NCI-H128 (cell line): ENCODE measurements at regions not wholly inside any gene's neighbourhood (a gene's known extent, or its start where the extent isn't known, plus 50 kb on each side); places are given as distances from the start of the nearest gene placed in this dataset.
A peak's percentile ranks its signal among the peaks of the same experiment; 100 is the strongest.

Experiments used
- DNase-seq: peaks from one replicate; lab custom pipeline; 2025; ENCODE audit not compliant: unreplicated experiment; lab: John Stamatoyannopoulos, UW

DNA sequence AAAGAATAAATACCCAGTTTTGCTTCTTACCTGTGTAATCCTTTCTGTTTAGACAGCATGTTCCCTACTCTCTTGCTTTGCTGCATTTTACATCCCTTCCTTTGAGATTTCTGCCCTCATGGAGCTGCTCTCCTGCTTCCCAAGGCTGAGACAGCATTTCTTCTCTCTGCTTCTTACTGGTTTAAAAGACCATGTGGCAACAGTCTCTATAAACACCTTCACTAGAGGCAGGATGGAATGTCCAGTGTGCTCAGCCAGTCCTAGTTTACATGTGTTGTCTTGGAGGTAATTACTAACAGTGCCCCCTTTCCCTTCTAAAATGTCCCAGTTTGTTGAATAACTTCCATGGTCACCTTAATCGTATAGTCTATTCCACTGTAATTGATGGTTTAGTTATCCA, 262.3 kb downstream of the CNTN3 start:
- DNase-seq: no peak

DNA sequence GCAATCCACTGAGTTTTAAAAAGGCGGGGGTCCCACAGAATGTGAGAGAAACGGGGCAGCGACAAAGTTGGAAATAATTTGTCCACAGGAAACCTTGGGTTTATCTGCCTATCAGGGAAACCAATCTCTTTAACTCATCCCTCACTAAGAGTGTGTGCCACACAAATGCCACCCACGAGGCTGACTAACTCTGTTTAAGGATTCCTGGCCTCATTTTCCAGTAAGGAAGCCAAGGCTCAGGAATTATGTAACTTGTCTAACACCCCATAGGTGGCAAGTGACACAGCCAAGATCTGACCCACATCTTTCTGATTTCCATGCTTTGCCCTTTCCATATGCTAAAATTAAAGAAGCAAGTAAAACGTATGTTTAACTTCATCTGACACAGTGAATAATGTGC, 263.2 kb downstream of the CNTN3 start:
- DNase-seq: no peak

DNA sequence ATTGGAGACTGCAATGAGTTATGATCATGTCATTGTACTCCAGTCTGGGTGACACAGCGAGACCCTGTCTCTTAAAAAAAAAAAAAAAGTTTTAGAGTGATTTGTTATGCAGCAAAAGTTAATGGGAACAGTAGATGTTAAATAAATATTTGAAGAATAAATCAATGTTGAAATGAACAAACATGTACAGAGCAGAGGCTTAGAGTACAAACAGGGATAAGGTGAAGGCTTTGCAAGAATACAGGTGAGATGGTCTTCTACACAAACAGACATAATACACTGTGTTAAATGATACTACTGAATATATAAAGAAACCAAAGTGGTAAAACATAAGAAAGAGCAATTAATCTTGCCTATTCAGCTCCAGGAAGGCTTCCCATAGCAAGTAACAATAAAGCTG, 265.4 kb downstream of the CNTN3 start:
- no peak for DNase-seq

DNA sequence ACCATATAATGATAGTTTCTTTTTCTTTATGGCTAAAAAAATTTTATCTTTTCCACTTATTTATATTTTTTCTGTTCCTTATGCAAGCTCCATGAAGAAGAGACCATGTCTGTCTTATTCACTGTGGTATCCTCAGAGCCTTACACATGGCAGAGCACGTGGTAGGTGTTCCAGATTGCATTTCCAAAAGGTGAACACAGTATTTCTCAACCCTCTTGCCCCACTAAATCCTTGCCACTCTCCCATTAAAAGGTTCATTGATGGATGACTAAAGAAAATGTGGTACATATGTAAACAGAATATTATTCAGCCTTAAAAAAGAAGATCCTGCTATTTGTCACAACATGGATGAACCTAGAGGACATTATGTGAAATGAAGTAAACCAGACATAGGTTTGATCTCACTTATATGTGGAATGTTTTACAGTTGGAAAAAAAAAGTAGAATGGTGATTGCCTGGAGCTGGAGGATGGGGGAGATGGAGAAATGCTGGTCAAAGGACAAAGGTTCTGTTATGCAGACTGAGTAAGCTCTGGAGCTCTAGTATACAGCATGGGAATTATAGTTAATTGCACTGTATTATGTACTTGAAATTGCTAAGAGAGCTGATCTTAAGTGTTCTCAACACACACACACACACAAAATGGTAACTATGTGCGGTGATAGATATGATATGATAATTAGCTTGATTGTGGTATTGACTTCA, 266.7 kb downstream of the CNTN3 start:
- no peak for DNase-seq

DNA sequence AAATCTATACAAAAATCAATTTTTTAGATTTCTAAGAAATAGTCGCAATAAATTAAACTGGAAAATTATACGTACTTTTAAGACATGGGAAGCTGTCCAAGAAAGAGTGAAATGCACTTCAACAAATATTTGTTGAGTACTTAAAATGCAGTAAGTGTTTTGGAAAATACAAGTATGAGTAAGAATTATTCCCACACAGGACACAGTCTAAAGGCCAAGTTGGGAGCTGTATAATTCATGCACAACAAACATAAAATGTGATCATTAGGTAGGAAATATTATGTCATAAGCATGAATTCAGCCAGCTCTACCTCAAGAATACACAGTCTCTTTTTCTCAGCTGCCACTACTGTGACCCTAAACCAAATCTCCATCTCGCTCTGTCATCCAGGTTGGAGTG, 267.6 kb downstream of the CNTN3 start:
- DNase-seq: no peak

DNA sequence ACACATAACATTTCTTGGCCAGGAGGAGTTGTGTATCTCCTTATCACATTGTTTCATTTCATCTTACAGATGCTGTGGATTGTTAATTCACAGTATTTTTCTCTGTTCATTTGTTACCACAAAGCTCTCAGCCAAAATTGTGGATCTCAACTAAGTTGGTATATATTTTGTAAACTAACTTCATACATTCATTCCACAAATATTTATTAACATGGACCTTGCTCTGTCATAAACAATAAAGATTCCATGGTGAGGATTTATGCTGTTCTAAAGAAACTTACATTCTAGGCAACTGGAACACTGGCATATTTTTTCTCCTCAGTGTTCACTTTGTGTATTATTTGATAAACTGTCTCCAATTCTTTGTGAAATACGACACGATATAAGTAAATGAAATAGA, 268.8 kb downstream of the CNTN3 start:
- no peak for DNase-seq

DNA sequence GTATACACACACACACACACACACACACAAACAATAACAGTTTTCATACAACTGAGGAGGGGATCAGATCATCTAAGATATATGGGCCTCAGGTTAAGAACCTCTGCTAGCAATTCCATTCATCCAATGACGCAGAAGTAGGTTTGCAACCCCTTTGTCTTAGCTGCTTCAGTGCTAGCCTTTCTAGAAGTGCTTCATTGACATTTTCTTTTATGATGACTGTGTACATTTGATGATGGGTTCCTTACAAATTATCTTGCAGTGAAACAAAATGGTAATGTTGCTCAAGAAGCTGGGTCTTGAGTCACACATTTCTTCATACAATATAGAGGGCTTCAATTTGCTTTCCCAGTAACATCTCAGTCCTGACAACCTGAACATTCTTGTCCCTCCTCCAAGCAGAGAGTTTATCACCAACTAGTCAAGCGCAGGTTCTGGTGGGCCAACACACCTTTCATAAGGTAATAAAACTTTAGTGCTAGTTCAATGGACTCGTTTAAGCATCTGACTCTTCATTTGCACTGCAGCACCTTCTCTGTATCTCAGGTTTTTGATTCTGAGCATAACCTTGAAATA, 269.5 kb downstream of the CNTN3 start:
- no peak for DNase-seq

DNA sequence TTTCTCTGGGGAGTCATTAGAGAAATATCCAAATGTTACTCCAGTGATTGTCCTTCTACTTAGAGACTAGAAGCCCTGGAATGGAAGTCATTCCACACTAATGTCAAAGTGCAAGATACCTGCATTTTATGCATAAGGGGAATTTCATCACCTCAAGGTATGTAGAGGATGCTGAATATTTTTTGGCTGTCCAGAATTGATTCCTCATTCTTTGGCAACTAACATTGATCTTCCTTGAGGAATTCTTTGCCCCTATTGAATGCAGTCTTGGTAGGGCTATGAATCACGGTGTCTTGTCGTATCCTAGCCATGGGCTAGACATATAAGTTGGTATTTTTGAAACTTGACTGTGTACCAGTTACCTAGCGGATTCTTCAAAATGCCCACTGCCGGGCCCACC, 271.1 kb downstream of the CNTN3 start:
- DNase-seq: no peak

DNA sequence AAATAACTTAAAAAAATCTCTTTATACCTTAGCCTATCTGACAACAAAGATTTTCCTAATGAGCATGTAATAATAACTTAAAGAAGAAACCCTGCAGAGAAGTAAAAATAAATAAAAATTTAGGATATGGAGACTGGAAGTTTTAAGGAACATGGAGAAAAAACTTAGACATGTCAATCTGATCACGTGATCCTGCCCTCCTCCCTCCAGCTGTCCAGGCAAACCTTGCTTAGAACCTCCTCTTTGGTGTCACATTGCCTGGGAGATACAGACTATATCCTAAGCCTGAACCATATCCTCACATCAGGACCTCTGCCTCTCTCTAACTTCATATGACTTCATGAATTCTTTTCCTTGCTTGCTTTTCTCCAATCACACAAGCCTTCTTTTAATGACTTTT, 275.5 kb downstream of the CNTN3 start:
- no peak for DNase-seq

DNA sequence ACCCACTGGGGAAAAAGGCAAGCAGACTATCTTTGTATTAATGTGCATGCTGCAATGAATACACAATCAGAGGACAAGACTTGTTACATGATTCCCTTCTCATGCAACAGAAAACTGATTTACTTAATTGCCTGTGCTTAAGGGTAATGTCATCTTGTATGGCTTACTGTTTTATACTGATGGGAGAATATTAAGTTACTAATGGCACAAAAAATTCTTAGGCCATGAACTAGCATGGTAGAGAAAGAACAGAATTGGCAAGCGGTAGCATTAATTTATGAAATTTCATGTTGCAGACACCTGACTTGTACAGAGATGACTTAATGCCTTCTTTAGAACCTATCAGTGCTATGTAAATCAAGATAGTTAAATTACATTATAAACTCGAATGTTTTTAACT, 282.3 kb downstream of the CNTN3 start:
- peak; percentile 11 for DNase-seq

DNA sequence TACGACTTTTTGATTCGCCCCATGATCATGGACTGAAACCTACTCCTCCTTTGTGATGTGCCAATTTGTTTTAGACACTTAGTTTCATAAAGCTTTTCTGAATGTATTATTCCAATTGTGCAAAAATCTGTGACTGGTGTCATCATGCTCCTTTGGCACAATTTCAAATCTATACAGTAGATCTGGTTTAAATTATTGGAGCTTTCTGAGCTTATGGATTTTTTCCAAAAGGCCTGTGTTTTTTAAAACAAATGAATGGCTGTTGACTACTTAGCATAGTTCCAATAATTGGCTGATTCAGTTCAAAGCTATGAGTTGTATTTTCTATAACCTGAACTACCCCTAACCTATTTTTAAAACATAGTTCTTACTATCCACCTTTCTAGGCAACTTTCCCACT, 282.7 kb downstream of the CNTN3 start:
- no peak for DNase-seq

DNA sequence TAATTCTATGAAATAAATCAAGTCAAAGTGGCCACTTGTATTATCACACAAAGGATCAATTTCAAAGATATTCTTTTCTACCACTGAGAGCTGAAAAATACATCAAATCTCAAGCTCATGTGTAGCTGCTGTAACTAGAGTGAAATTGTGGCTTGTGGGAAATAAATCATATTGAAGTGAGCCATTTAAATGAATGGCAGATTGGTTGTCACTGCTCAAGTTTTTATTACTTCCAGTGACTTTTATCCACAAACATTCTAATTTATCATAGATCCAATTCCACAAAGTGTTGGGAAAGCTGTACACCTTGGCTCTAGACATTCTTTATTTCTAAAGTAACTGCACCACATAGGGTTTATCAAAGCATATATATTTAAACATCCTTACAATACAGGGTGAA, 285.4 kb downstream of the CNTN3 start:
- no peak for DNase-seq

DNA sequence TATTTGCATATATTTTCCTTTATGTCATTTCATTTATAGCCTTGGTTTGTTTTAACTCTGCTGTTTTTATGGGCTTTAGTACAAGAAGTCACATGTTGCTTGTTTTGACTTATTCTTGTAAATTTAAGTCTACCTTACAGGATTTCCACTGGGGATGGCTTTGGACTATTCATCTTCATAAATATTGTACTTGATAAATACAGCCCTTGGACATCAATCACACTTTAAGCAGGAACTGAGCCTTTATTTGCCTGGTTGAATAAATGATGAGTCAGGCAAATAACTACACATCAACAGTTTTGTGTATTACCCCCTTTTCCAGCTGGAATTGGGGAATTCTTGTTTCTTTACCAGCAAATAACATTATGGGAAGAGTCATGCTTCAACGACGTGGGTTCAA, 286.0 kb downstream of the CNTN3 start:
- DNase-seq: no peak

DNA sequence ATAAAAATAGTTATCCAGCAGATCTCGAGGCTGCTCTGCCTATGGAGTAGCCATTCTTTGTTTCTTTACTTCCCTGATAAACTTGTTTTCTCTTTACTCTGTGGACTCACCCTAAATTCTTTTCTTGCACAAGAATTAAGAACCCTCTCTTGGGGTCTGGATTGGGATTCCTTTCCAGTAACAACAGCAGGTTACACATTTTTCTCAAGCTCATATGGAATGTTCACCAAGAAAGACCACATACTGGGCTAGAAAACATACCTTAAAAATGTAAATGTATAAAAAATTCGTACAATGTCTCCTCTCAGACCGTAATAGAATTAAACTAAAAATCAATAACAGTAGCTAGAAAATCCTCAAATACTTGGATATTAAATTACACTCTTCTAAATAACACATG, 299.2 kb downstream of the CNTN3 start:
- DNase-seq: no peak

DNA sequence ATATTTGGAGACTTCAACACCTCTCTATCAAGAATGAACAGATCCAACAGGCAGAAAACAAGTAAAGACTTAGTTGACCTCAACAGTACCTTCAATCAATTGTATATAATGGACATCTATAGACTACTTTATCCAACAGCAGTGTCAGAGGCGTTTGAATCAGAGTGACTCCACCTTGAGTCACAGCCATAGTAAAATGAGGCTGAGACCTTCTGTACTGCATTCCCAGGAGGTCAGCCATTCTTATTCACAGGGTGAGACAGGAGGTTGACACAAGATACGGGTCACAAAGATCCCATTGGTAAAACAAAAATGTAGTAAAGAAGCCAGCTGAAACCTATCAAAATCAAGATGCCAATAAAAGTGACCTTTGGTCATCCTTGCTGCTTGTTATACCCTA, 299.8 kb downstream of the CNTN3 start:
- no peak for DNase-seq

DNA sequence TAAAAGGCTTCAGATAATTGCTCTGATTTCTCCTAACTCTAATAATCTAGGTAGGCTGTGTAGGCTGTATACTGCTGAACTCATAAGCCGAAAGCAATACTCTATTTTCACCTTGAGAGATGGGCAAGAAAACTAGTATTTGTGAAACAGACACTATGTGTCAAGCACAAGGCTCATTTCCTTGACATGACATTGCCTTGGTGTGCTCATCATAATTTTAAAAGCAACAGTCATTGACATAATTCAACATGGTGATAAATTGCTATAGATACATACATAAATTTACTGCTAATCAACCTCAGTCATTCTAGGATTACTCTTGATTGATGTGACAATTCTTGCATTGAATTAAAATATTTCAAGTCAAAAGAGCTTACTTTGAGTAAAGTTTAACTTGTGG, 304.7 kb downstream of the CNTN3 start:
- DNase-seq: no peak

DNA sequence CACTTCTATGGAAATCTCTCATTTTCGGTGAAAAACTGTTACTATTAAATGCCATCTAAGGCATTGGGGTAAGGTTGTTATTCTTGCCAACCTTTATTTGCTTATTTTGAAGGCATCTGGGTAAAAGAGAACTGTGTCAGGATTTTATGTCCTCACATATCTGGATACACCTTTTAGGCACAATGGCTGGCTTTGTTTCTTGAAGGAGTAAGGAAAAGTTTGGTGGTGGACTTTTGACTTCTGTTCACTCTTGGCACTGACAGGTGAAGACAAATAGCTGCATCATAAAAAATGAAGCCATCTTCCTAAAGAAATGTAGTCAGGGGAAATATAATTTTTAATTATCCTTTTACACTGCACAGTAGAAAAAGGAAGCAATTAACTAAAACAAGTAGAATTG, 310.0 kb downstream of the CNTN3 start:
- DNase-seq: no peak

DNA sequence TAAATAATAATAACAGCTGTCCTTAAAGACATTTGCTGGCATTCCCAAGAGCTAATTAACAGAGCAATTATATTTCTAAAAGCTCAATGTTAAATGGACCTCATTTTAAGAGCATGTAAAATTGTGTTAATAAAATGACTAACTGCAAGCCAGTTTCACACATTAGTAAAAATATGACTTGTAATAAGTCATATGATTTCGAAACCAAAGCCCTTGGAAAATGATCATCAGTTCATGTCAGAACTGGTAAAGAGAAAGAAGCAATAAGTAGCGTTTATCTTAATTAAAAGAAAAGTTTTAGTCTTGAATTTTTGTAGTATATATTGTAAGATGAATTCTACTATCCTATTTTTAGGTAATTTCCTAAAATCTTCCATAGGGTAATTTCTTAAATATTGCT, 310.7 kb downstream of the CNTN3 start:
- no peak for DNase-seq

DNA sequence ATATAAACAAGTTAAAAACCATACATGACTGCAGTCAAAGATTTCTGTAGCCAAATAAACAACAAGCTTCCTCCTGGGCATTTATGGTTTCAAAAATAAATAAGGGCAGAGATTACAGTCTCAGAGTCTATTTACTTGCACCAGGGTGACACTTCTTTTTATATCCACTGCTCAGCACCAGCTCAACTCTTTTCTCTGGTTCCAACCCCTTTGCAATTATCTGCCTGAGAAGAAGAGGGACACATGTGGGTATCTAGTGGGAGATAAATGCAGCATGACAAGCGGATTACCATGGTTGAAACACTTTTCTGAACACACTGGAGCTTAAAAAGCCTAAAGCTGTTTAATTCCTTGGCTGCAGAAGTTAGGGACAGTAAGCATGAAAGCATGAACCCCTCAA, 311.5 kb downstream of the CNTN3 start:
- no peak for DNase-seq

DNA sequence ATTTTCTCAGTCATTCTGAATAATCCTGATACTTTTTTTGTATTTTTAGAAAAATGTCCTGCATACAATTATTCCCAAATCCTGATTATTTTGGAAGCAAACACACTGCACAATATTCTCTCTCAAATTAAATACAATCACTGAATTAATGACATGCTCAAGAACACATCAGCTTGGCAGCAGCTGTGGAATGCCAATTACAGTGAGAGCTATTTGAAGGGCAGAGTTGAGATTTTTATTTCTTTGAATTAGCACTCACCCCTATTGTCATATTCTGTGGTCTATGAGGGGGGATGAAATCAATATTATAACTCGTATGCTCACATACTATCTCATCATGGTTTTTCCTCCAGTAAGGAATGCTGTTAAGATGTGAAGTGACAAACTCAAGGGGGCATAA, 312.2 kb downstream of the CNTN3 start:
- no peak for DNase-seq

DNA sequence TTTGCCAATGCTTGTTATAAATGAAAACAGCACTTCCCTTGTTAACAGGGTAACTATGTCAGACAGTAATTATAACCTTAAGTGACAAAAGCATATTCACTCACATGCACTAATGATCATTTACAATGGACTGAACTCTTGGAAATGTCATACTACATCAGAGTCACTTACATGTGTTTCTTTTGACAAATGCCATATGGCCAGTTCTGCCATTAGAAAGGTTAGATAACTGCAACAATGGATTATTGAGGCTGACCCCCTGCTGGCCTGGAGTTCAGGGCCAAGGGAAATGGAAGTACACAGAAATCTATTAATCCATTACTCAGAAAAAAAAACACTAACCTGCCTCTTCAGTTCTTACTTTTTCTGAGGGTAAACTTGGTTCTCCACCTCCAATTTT, 313.4 kb downstream of the CNTN3 start:
- DNase-seq: peak; percentile 6

DNA sequence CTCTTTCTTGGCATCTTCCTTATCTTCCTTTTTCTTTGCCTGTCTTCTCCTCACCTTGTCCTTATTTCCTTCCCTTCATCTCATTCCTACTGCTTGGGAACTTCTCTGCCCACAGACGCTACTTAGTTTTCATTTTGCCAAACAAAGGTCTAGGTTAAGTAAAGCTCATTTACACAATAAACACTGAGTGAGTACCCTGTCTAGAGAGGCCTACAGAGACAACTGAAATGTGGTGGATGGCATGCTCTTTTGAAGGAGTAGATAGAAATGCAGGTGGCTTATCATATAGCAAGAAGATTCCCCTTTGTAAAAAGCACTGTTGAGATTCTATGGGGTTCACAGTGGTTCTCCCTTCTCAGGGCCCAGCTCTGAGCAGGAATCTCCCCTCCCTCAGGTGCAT, 319.0 kb downstream of the CNTN3 start:
- no peak for DNase-seq

DNA sequence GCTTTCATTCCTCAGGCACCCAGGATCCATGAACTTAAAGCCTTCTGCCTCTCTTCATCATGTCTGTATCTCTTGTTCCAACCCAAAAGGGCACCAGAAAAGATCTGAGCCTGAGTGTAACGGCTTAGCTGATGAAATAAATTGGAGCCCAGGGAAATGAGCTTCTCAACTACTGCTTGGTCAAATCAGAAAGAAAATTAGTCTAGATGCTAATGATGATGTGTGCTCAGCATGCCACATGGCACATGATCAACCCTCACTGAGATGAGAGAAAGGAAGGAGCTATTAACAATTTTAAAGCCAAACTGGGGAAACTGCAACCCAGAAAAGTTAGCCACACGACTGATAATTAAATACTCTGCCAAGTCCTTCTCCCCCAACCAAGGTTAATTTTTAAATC, 325.7 kb downstream of the CNTN3 start:
- no peak for DNase-seq
